Keratinocyte (primary cell): ENCODE measurements at regions not wholly inside any gene's neighbourhood (a gene's known extent, or its start where the extent isn't known, plus 50 kb on each side); places are given as distances from the start of the nearest gene placed in this dataset.

Experiments
- CTCF ChIP-seq, 3 experiments: IDR thresholded peaks in 1 of 3; conservative IDR thresholded peaks in 1 of 3; optimal IDR thresholded peaks in 1 of 3; 2 replicates in 2 of 3; 3 replicates in 1 of 3; pipeline versions ENCODE3 to v1.5.1; 2011; ENCODE audit warnings: low read length in 3 of 3, mild to moderate bottlenecking in 3 of 3, moderate library complexity in 2 of 3, control low read depth in 1 of 3, inconsistent platforms in 1 of 3; ENCODE audit not compliant: insufficient read depth in 2 of 3; ENCODE audit errors: extremely low read depth in 1 of 3
- EZH2 ChIP-seq: IDR thresholded peaks from one replicate; pipeline ENCODE4 v1.6.1; 2012; ENCODE audit warnings: inconsistent platforms, mild to moderate bottlenecking, low read length, moderate library complexity

GRCh38 chr2:207255565-207256470 is 90.1 kb upstream of the KLF7 start:
- no peak for TF ChIP-seq CTCF (optimal IDR thresholded peaks at IDR 0.05 in 1 of 3, IDR thresholded peaks at IDR 0.05 in 1 of 3, conservative IDR thresholded peaks at IDR 0.05 in 1 of 3; ENCODE audit: extremely low read depth in 1 of 3, insufficient read depth in 2 of 3, low read length in 3 of 3)
- no peak for TF ChIP-seq EZH2
